DOHH2 (cell line): ENCODE measurements at regions not wholly inside any gene's neighbourhood (a gene's known extent, or its start where the extent isn't known, plus 50 kb on each side); places are given as distances from the start of the nearest gene placed in this dataset.

ENCODE experiments used
- H3F3A ChIP-seq: fragments of 200-600 bp; sonication (generic), shearing (Covaris generic); 2 replicates; pipeline ENCODE4 v1.6.0; 2016; ENCODE audit warnings: antibody characterized with exemption, mild to moderate bottlenecking; ENCODE audit not compliant: control insufficient read depth, insufficient read depth
- H3K27ac ChIP-seq: fragments of 200-600 bp; sonication (generic); 2 replicates; pipeline ENCODE4 v1.5.1; 2014; ENCODE audit warnings: low read depth, mild to moderate bottlenecking, low read length, moderate library complexity
- H3K27me3 ChIP-seq: fragments of 200-600 bp; sonication (generic); 2 replicates; pipeline ENCODE4 v1.6.1; 2014; ENCODE audit warnings: mild to moderate bottlenecking, low read length, mixed read lengths; ENCODE audit not compliant: control insufficient read depth
- H3K36me3 ChIP-seq: fragments of 200-600 bp; sonication (generic); 2 replicates; pipeline ENCODE4 v1.6.1; 2014; ENCODE audit warnings: mild to moderate bottlenecking, low read length, moderate library complexity, mixed read lengths; ENCODE audit not compliant: control insufficient read depth
- H3K4me1 ChIP-seq: fragments of 200-600 bp; sonication (generic); 2 replicates; pipeline ENCODE4 v1.6.1; 2014; ENCODE audit warnings: mild to moderate bottlenecking, low read length, mixed read lengths; ENCODE audit not compliant: control insufficient read depth
- H3K4me2 ChIP-seq: fragments of 200-600 bp; sonication (generic); 2 replicates; pipeline ENCODE4 v1.6.0; 2014; ENCODE audit warnings: mild to moderate bottlenecking, low read length, moderate library complexity
- H3K4me3 ChIP-seq: fragments of 200-600 bp; sonication (generic); 2 replicates; pipeline ENCODE4 v1.5.1; 2014; ENCODE audit warnings: mild to moderate bottlenecking, low read length, mixed read lengths
- H3K79me2 ChIP-seq: fragments of 200-600 bp; sonication (generic); 2 replicates; pipeline ENCODE4 v1.6.1; 2014; ENCODE audit warnings: mild to moderate bottlenecking, low read length, mixed read lengths; ENCODE audit not compliant: control insufficient read depth
- H3K9me2 ChIP-seq: fragments of 200-600 bp; sonication (generic); replicated peaks from 2 replicates; pipeline ENCODE4 v1.6.1; 2014; ENCODE audit warnings: mild to moderate bottlenecking, low read length, mixed read lengths; ENCODE audit not compliant: control insufficient read depth
- H3K9me3 ChIP-seq: fragments of 200-600 bp; sonication (generic); 2 replicates; pipeline ENCODE4 v1.6.1; 2014; ENCODE audit warnings: antibody characterized with exemption, low read length, mixed read lengths; ENCODE audit not compliant: control insufficient read depth, insufficient read depth
- H4K20me1 ChIP-seq: fragments of 200-600 bp; sonication (generic); 2 replicates; pipeline ENCODE4 v1.6.0; 2014; ENCODE audit warnings: low read depth, mild to moderate bottlenecking, antibody characterized with exemption, low read length, moderate library complexity; ENCODE audit not compliant: control insufficient read depth, insufficient read depth
- EZH2phosphoT487 ChIP-seq: fragments of 200-600 bp; sonication (generic); IDR thresholded peaks from 2 replicates; pipeline ENCODE4 v1.6.1; 2017; ENCODE audit warnings: borderline replicate concordance, mild to moderate bottlenecking, antibody characterized with exemption, low read length, moderate library complexity, mixed read lengths
- TF ChIP-seq, protein P1 (sequence below): fragments of 200-600 bp; sonication (generic); IDR thresholded peaks from one replicate; pipeline ENCODE4 v1.5.1; 2014; ENCODE audit warnings: antibody characterized with exemption, mild to moderate bottlenecking, low read depth, low read length; ENCODE audit not compliant: poor library complexity, severe bottlenecking

DNA sequence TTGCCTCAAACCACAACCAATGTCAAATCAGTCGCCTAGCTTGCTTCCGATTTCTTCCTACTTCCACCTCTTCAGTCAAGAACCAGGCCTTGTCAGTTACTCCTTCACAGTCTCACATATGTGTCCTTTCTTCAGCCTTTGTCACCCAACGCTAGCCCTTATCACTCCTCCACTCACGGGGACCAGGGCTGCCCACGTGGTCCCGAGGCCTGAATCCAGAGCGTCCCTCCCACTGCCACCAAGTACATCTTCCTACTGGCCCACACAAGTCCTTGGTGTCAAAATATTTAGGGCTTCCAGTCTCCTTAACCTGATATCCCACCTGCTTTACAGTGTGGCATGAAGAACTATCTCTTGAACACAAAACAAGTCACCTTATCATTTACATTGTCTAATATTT lies 119.1 kb upstream of the SPRED2 start:
- TF ChIP-seq EZH2phosphoT487: no peak
- TF ChIP-seq, protein P1, sequence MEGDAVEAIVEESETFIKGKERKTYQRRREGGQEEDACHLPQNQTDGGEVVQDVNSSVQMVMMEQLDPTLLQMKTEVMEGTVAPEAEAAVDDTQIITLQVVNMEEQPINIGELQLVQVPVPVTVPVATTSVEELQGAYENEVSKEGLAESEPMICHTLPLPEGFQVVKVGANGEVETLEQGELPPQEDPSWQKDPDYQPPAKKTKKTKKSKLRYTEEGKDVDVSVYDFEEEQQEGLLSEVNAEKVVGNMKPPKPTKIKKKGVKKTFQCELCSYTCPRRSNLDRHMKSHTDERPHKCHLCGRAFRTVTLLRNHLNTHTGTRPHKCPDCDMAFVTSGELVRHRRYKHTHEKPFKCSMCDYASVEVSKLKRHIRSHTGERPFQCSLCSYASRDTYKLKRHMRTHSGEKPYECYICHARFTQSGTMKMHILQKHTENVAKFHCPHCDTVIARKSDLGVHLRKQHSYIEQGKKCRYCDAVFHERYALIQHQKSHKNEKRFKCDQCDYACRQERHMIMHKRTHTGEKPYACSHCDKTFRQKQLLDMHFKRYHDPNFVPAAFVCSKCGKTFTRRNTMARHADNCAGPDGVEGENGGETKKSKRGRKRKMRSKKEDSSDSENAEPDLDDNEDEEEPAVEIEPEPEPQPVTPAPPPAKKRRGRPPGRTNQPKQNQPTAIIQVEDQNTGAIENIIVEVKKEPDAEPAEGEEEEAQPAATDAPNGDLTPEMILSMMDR: no peak
- H3K9me3 ChIP-seq: no peaks in the 10 kb centered on the region

DNA sequence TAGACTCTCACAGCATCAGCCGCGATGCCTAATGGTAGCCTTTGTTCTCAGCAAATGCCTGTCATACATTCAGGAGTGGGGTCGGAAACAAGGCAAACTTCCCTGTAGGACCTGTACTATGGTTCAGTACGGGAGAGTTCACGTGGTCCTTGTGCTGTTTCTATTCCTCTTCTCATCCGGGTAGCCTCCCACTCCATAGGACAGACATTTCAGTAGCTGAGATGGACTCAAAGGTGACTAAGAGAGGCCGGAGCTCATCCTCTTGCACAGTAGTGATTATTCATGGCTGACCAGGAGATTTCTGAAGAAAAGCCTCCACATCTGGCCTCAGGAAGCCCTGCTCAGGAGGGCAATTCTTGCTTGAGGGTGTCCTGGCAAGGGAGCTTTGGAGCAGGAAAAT lies 117.8 kb upstream of the SPRED2 start:
- Histone ChIP-seq H3K79me2 (no peaks in the 10 kb centered on the region), H3K27me3 (no peaks in the 10 kb centered on the region), H3K27ac (no peak overlapping the region), H3K4me3 (no peak overlapping the region), H4K20me1 (no peaks in the 10 kb centered on the region), H3K9me3 (no peaks in the 10 kb centered on the region), H3K4me2 (no peak overlapping the region), H3F3A (no peaks in the 10 kb centered on the region; the same call in 1 of the 2 replicates), H3K9me2 (no peaks in the 10 kb centered on the region), H3K36me3 (no peaks in the 10 kb centered on the region), H3K4me1 (peaks cover 33% of the 10 kb centered on the region)
- TF ChIP-seq, protein P1: no peak
- TF ChIP-seq EZH2phosphoT487: no peak

More for the DNA sequence above, 119.1 kb upstream of the SPRED2 start:
- no peak overlapping the region for H3K4me2 ChIP-seq
- H3F3A ChIP-seq: no peaks in the 10 kb centered on the region; the same call in 1 of the 2 replicates
- H3K9me2 ChIP-seq: no peaks in the 10 kb centered on the region
- H4K20me1 ChIP-seq: no peaks in the 10 kb centered on the region
- no peaks in the 10 kb centered on the region for H3K79me2 ChIP-seq
- no peak overlapping the region for H3K27ac ChIP-seq
- peaks cover 37% of the 10 kb centered on the region for H3K4me1 ChIP-seq
- H3K27me3 ChIP-seq: no peaks in the 10 kb centered on the region
- H3K36me3 ChIP-seq: no peaks in the 10 kb centered on the region
- no peak overlapping the region for H3K4me3 ChIP-seq

DNA sequence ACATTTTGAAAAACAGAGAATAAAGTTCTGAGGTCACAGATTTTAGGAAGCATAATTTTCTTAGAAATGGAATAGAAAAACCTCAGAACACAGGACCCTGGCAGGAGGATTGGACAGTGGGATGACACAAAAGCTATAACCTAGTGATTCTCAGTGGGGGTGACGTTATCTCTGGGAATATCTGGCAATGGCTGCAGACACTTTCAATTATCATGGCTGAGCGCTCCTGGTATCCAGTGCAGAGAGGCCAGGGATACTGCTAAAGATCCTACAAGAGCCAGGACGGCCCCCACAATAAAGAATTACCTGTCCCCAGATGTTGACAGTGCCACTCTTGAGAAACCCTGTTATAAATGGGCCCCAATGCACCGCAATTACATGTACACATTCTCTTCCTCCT lies 117.2 kb upstream of the SPRED2 start:
- no peak overlapping the region for H3K4me3 ChIP-seq
- H3K27me3 ChIP-seq: no peaks in the 10 kb centered on the region
- H3K27ac ChIP-seq: no peak overlapping the region
- H3K36me3 ChIP-seq: no peaks in the 10 kb centered on the region
- H3K4me1 ChIP-seq: peaks cover 27% of the 10 kb centered on the region
- no peaks in the 10 kb centered on the region for H3K79me2 ChIP-seq
- H4K20me1 ChIP-seq: no peaks in the 10 kb centered on the region
- TF ChIP-seq, protein P1: no peak
- no peak for TF ChIP-seq EZH2phosphoT487
- H3K9me3 ChIP-seq: no peaks in the 10 kb centered on the region
- H3K4me2 ChIP-seq: no peak overlapping the region
- H3K9me2 ChIP-seq: no peaks in the 10 kb centered on the region
- no peaks in the 10 kb centered on the region for H3F3A ChIP-seq

DNA sequence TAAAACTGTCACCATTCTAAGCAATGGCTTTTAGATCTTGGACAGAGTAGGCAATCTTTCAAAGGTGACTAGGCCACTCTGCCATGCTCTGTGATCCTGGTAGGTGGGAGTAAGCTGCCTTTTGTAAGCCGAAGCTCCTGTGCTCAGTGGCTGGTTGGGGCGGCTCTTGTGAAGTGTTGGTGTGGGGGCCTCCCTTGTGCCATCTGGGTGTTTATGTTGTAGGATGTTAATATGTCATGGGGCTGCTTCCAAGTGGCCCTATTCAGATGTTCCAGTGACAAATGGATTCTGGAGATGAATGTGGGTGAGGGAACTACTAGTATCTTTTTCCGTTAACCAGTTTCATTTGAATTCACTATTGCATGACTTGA lies 116.8 kb upstream of the SPRED2 start:
- H3K27me3 ChIP-seq: no peaks in the 10 kb centered on the region
- H4K20me1 ChIP-seq: no peaks in the 10 kb centered on the region
- H3K4me2 ChIP-seq: no peak overlapping the region
- no peaks in the 10 kb centered on the region for H3K9me3 ChIP-seq
- H3F3A ChIP-seq: no peaks in the 10 kb centered on the region
- H3K4me1 ChIP-seq: peaks cover 25% of the 10 kb centered on the region
- H3K9me2 ChIP-seq: no peaks in the 10 kb centered on the region
- H3K4me3 ChIP-seq: no peak overlapping the region
- H3K79me2 ChIP-seq: no peaks in the 10 kb centered on the region
- TF ChIP-seq EZH2phosphoT487: no peak
- TF ChIP-seq, protein P1: no peak
- no peak overlapping the region for H3K27ac ChIP-seq
- H3K36me3 ChIP-seq: no peaks in the 10 kb centered on the region
